Stimulated activated naive CD8-positive, alpha-beta T cell treated with anti-CD3 and anti-CD28 coated beads, Interleukin-15, Interleukin-2, amounts not matched to agents 100 ng/mL and 50 ng/mL, for 24 hours (primary cell): ENCODE measurements at regions not wholly inside any gene's neighbourhood (a gene's known extent, or its start where the extent isn't known, plus 50 kb on each side); places are given as distances from the start of the nearest gene placed in this dataset.

Experiments
- H3K27ac Mint-ChIP-seq: one replicate; pipeline ENCODE4 v1.8.0; 2021; ENCODE audit warnings: mild to moderate bottlenecking, mixed read lengths
- H3K27me3 Mint-ChIP-seq: one replicate; pipeline ENCODE4 v1.8.0; 2021; ENCODE audit warnings: mixed read lengths
- H3K36me3 Mint-ChIP-seq: one replicate; pipeline ENCODE4 v1.8.0; 2021; ENCODE audit warnings: low read depth, mixed read lengths
- H3K4me1 Mint-ChIP-seq: one replicate; pipeline ENCODE4 v1.8.0; 2021; ENCODE audit warnings: low read depth, mixed read lengths
- H3K4me3 Mint-ChIP-seq: one replicate; pipeline ENCODE4 v1.8.0; 2021; ENCODE audit warnings: mild to moderate bottlenecking, mixed read lengths
- H3K9me3 Mint-ChIP-seq: one replicate; pipeline ENCODE4 v1.8.0; 2021; ENCODE audit warnings: mixed read lengths

DNA sequence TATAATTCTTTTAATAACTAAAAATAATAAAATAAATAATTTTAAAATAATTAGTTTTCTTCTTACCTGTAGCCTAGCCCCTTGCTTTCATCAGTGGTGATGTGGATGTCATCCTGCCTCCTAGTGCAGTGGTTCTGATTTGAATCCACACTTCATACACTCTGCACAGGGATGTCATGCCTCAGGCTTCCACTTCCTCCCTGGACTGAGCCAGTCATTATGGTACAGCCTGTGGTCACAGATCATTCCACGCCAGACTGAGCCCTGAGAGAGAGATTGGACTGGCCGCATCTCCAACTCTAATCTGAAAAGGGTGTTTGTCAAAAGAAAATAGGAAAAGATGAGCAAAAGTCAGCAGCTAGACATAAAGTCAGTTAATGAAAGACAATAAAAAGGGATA is 436.2 kb upstream of the IGFBP3 start:
- Mint-ChIP-seq H3K4me3 (no peak overlapping the region), H3K4me1 (no peaks in the 10 kb centered on the region), H3K27me3 (no peaks in the 10 kb centered on the region), H3K36me3 (no peaks in the 10 kb centered on the region), H3K27ac (no peak overlapping the region), H3K9me3 (no peaks in the 10 kb centered on the region)

DNA sequence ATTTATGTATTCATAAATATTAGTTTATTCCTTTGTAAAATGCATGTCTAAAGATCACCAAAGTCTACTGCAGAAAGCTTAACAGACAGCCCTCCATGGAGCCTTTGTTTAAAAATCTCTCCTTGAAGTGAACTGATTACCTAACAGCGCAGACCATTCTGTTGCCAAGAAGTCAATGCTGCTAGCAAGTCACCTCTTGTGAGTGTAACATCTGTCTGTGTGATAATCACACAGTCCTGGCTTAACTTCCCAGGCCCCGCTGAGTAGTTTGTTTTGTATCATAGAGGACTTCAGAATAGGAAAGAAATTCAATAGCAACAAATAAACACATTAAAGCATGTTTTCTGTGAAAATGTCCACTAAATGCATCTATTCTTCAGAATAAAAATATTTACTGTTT is 435.3 kb upstream of the IGFBP3 start:
- no peak overlapping the region for H3K4me3 Mint-ChIP-seq
- no peaks in the 10 kb centered on the region for H3K4me1 Mint-ChIP-seq
- H3K27me3 Mint-ChIP-seq: no peaks in the 10 kb centered on the region
- no peaks in the 10 kb centered on the region for H3K9me3 Mint-ChIP-seq
- H3K27ac Mint-ChIP-seq: no peak overlapping the region
- no peaks in the 10 kb centered on the region for H3K36me3 Mint-ChIP-seq

DNA sequence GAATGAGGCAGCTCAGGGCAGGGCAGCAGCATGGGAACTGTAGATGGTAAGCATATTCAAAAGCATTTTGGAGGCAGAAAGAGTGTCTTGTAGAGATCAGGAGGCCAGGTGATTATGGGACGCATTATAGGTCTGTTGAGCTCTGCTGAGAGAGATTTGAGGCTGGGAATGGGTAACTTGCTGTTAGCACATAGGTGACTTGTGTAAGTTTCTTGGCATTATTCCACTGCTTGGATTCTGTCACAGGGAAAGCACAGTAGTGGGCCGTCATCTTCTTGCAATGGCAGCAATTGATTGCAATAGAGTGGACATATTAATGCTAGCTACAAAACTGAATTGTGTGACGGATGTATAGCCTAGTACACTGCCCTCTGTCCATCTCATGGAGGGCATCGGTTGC is 434.3 kb upstream of the IGFBP3 start:
- H3K4me1 Mint-ChIP-seq: no peaks in the 10 kb centered on the region
- H3K4me3 Mint-ChIP-seq: no peak overlapping the region

DNA sequence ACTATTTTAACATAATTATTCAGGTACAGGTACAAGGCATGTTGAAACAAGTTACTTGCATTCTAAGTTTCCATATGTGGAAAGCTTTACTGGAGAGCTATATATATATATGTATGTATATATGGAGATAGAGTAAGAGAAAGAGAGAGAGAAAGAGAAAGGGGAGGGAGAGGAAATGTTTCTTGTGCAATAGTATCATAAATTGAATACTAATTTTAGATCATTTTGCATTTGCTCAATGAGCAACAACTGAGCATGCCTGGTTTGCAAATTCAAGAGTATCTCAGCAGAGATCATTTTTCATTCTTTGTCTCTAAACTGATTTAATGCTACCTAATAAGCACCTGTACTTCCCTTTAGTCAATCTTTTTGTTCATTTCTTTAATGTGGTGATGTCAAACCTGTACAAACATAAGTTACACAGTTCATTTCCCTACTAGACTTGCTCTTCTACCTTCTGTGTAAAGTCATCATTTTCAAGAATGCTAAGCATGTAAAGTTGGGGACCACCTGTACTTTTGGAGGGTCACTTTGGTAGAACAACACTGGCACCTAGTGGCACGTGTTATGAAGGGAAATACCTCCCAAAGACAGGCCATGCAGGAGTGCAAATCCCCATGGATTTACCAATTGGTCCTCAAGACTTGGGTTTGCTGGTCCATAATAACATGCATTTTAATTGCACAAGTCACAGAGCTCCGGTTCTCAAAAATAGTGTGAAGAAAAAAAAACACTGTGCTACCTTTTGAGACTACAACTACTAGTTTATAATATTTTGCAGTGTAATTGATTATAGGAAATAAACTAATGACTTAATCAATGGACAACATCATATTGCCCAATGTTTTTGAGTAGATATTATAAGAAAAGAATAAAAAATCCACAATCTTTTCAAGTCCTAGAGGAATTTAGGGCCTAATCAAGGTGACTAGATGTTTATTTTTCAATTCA is 431.2 kb upstream of the IGFBP3 start:
- Mint-ChIP-seq H3K27me3 (no peaks in the 10 kb centered on the region), H3K36me3 (no peaks in the 10 kb centered on the region), H3K4me3 (no peak overlapping the region), H3K27ac (no peak overlapping the region), H3K4me1 (no peaks in the 10 kb centered on the region), H3K9me3 (no peaks in the 10 kb centered on the region)

More for the DNA sequence above, 434.3 kb upstream of the IGFBP3 start:
- Mint-ChIP-seq H3K27ac (no peak overlapping the region), H3K36me3 (no peaks in the 10 kb centered on the region), H3K9me3 (no peaks in the 10 kb centered on the region), H3K27me3 (no peaks in the 10 kb centered on the region)

DNA sequence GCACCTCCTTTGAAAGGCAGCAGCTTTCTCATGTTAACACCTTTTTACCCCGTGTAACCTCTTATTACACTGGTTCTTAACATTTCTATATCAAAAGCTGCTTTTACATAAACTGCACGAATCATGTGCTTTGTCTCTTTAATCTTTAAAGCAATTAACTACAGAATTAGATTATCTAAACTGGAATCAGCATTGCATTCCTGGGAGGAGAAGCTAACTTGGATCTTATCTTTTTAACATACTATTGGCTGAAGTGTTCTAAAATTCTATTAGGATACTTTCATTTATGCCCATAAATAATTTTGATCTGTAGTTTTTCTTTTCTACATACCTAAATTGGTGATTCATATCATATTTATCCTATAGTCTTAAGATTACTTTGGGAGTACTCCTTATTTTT is 428.4 kb upstream of the IGFBP3 start:
- H3K27me3 Mint-ChIP-seq: no peaks in the 10 kb centered on the region
- no peak overlapping the region for H3K4me3 Mint-ChIP-seq
- H3K27ac Mint-ChIP-seq: no peak overlapping the region
- H3K36me3 Mint-ChIP-seq: no peaks in the 10 kb centered on the region
- no peaks in the 10 kb centered on the region for H3K9me3 Mint-ChIP-seq
- H3K4me1 Mint-ChIP-seq: no peaks in the 10 kb centered on the region

DNA sequence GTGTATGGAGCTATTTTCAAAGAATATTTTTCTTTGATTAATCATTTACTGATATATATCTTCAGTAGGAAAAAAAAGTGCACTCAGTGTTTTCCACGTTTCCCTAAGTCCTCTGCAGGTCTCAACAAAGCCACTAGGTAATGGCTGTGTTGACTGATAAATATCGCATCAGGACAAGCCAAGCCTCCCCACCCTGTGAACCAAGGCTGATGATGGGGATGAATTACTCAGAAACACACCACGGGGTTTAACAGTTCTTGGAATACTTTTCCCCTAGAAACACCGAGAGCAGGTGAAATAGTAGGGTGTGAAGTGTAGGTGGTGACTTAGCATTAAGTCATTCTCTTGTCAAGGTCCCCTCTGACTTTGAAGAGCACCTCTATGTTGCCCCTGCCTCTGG is 423.5 kb upstream of the IGFBP3 start:
- no peaks in the 10 kb centered on the region for H3K27me3 Mint-ChIP-seq
- no peak overlapping the region for H3K4me3 Mint-ChIP-seq
- H3K36me3 Mint-ChIP-seq: no peaks in the 10 kb centered on the region
- H3K4me1 Mint-ChIP-seq: no peaks in the 10 kb centered on the region
- no peak overlapping the region for H3K27ac Mint-ChIP-seq
- peaks cover 8% of the 10 kb centered on the region for H3K9me3 Mint-ChIP-seq

DNA sequence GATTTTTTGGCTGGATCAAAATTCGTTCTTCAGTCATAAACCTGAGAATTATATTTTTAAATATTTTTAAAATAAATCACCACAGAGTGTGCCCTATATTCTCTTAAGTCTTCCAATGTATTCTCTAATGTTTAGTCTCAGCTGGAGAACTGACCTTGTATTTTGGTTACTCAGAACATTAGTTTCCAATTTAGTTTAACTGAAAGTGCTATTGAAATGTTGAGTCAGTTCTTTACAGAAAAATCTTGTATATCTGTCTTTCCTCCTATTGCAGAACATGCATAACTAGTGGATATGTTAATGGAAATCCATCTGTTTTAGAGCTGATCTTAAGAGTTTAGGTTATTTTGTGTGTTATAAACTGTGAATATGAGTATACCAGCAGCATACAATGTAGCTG is 422.7 kb upstream of the IGFBP3 start:
- H3K4me3 Mint-ChIP-seq: no peak overlapping the region
- H3K9me3 Mint-ChIP-seq: peaks cover 8% of the 10 kb centered on the region

DNA sequence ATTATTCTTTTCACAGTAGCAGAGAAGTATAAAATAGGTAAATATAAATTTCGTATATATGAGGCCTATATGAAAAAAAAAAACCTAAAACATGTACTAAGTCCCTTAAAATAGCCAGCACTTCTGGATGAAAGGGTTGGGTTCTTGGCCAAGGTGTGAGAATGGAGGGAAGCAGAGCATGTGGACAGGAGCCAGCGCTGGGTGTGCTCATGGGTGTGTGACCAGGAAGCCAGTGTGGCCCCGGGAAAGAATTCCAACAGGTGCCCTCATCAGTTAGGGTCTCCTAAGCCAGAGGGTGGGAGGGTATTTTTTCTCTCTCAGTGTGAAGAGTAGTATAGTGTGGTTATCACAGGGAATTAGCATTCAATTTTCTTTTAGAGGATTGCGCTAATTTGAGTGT is 401.9 kb upstream of the IGFBP3 start:
- no peaks in the 10 kb centered on the region for H3K36me3 Mint-ChIP-seq
- no peak overlapping the region for H3K4me3 Mint-ChIP-seq
- H3K27ac Mint-ChIP-seq: no peak overlapping the region
- no peaks in the 10 kb centered on the region for H3K4me1 Mint-ChIP-seq
- H3K9me3 Mint-ChIP-seq: peaks cover 8% of the 10 kb centered on the region
- H3K27me3 Mint-ChIP-seq: no peaks in the 10 kb centered on the region

More for the DNA sequence above, 422.7 kb upstream of the IGFBP3 start:
- no peaks in the 10 kb centered on the region for H3K4me1 Mint-ChIP-seq
- no peak overlapping the region for H3K27ac Mint-ChIP-seq
- no peaks in the 10 kb centered on the region for H3K36me3 Mint-ChIP-seq
- H3K27me3 Mint-ChIP-seq: no peaks in the 10 kb centered on the region

DNA sequence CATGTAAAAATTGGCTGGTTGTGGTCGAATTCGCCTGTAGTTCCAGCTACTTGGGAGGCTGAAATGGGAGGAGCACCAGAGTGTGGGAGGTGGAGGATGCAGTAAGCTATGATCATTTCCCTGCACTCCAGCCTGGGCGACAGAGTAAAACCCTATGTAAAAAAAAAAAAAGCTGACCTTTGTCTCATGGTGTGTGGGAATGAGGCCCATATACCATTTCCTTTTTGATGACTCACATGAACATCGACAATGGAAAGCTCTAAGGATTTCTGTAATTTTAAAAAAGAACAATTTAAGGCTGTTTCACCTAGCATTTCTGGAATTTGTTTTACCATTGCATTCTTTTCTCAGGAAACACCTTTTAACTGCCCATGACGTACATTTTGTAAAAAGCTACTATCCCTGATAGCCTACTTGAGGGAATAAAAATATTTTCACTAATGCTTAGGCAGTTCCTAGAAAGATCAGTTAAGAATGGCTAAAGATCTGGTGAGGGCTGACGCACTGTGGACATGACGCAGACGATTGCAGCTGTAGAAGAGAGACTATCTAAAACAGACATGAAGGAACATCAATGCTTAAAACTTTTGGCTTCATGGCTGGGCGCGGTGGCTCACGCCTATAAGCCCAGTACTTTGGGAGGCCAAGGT is 400.6 kb upstream of the IGFBP3 start:
- no peak overlapping the region for H3K4me3 Mint-ChIP-seq
- no peaks in the 10 kb centered on the region for H3K27me3 Mint-ChIP-seq
- peaks cover 8% of the 10 kb centered on the region for H3K9me3 Mint-ChIP-seq
- no peaks in the 10 kb centered on the region for H3K4me1 Mint-ChIP-seq
- H3K36me3 Mint-ChIP-seq: no peaks in the 10 kb centered on the region
- no peak overlapping the region for H3K27ac Mint-ChIP-seq

DNA sequence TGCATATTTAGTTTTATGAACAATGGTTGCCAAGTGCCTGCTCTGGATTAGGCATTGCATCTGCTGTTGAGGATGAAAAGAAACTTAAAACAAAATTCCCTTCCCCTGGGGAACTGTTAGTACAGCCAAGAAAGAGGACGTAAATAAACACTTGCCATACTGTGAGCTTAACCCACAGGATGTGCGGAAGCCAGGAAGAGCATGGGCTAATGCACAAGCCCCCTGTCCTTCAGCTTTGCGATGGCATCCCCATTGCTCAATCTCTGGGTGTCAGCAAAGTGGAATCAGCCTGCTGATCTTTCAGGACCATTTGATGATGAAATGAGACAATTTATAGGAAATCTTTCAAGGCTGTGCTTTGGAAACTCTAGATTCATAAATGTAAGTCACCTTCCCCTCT is 399.9 kb upstream of the IGFBP3 start:
- no peaks in the 10 kb centered on the region for H3K4me1 Mint-ChIP-seq
- H3K9me3 Mint-ChIP-seq: peaks cover 8% of the 10 kb centered on the region
- no peak overlapping the region for H3K4me3 Mint-ChIP-seq
- no peaks in the 10 kb centered on the region for H3K36me3 Mint-ChIP-seq
- H3K27me3 Mint-ChIP-seq: no peaks in the 10 kb centered on the region
- no peak overlapping the region for H3K27ac Mint-ChIP-seq

DNA sequence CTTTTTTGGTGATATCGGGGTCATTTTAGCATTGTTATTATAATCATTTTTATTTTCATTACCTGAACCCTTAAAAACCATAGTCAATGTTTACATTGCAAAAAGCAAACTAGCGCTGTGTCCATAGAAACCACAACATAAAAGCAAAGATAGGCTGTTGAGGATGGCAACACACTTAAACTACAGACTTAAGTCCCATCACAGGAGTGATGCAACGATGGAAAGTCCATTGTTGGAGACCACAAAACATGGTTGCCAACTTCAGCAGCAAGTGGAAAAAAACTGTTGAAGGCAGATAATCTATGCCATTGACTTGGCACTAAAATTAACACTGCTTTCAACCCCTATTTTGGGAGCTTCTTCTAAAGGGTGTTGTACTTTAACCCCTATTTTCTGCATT is 398.8 kb upstream of the IGFBP3 start:
- no peak overlapping the region for H3K4me3 Mint-ChIP-seq
- no peaks in the 10 kb centered on the region for H3K4me1 Mint-ChIP-seq
- H3K27ac Mint-ChIP-seq: no peak overlapping the region
- H3K9me3 Mint-ChIP-seq: peaks cover 4% of the 10 kb centered on the region
- no peaks in the 10 kb centered on the region for H3K27me3 Mint-ChIP-seq
- H3K36me3 Mint-ChIP-seq: no peaks in the 10 kb centered on the region

DNA sequence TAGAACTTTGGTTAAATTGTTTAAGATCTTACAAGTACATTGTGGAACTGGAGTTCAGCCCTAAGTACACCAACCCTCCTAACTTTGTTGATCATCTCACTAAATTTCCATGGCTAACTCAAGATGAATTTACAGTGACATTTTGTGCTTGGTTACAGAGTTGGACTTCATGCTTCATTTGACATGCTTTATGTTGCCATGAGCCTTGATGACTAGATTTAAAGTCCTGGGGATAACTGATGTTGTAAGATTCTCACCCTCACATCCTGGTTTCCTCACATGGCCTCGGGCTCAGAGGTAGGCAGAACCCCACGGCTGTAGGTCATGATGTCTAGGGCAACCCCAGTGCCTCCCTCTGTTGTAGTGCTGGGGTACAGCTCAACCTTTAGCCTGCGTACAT is 397.2 kb upstream of the IGFBP3 start:
- H3K27ac Mint-ChIP-seq: no peak overlapping the region
- H3K27me3 Mint-ChIP-seq: peaks cover 4% of the 10 kb centered on the region
- no peaks in the 10 kb centered on the region for H3K36me3 Mint-ChIP-seq
- peaks cover 7% of the 10 kb centered on the region for H3K9me3 Mint-ChIP-seq
- no peaks in the 10 kb centered on the region for H3K4me1 Mint-ChIP-seq
- H3K4me3 Mint-ChIP-seq: no peak overlapping the region

DNA sequence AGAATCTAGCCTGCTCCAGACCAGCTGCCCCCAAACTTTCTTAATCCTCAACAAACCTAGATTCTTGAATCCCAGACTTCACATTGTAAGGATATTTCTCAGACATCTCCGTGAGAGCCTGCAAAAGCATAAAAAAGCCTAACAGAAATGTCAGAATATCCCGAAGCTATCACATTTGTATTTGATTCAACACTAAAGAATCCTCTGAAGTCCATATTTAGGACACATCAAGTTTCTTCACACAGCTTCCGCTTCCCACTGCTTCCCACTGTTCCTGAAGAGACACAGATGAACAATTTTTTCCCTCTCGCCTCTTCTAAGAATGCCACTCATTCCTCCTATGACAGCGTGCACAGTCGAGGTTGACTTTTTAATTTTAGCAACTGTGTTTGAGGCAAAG is 396.2 kb upstream of the IGFBP3 start:
- H3K27ac Mint-ChIP-seq: no peak overlapping the region
- no peaks in the 10 kb centered on the region for H3K4me1 Mint-ChIP-seq
- H3K27me3 Mint-ChIP-seq: peaks cover 4% of the 10 kb centered on the region
- peaks cover 8% of the 10 kb centered on the region for H3K9me3 Mint-ChIP-seq
- no peaks in the 10 kb centered on the region for H3K36me3 Mint-ChIP-seq
- H3K4me3 Mint-ChIP-seq: no peak overlapping the region

DNA sequence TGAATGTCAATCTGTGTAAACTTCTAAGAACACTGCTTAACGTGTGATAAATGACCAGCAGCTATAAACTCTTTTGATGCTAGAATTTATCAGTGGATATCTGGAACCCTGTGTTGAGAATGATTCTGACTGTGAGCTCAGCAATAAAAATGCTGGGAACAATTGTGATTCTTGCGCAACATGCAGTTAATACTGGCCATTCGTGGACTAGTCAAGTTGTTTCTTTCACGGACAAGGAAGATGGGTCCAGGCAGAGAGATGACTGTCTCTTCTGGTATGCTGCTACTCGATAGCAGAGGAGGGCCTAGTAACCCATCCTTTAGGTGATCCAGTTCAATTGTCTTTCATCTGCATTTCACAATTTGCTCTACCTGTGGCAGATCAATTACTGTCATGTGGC is 394.8 kb upstream of the IGFBP3 start:
- H3K9me3 Mint-ChIP-seq: peaks cover 7% of the 10 kb centered on the region
- H3K4me1 Mint-ChIP-seq: no peaks in the 10 kb centered on the region
- peaks cover 4% of the 10 kb centered on the region for H3K27me3 Mint-ChIP-seq
- no peak overlapping the region for H3K4me3 Mint-ChIP-seq
- H3K27ac Mint-ChIP-seq: no peak overlapping the region
- H3K36me3 Mint-ChIP-seq: no peaks in the 10 kb centered on the region

DNA sequence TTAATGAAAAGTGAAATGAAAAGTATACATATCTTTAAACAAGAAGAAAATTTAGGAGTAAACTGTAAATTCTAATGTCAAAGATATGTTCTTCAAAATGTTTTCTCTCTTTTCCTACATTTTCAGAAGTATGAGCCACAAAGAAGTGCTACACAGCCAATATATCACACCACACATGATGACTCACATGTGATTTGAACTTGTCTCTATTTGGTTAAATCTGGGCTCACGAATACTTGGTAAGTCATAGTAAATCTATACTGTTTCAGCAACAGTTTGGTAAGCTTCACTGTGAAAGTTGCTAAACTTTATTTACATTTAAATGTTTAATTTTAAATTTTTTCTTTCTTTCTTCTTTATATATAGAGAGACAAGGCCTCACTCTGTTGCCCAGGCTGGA is 380.6 kb upstream of the IGFBP3 start:
- Mint-ChIP-seq H3K27ac (no peak overlapping the region), H3K4me3 (no peak overlapping the region), H3K4me1 (no peaks in the 10 kb centered on the region), H3K36me3 (no peaks in the 10 kb centered on the region), H3K9me3 (no peaks in the 10 kb centered on the region), H3K27me3 (no peaks in the 10 kb centered on the region)
